ENCODE measurements at regions not wholly inside any gene's neighbourhood (a gene's known extent, or its start where the extent isn't known, plus 50 kb on each side); places are given as distances from the start of the nearest gene placed in this dataset.
"Not testable (repeated sequence)": the region's sequence is repeated elsewhere in the genome, so short reads cannot be mapped to it uniquely, and the experiment has no call there.

GRCh38 chr2:118584062-118584749 lies 263.2 kb downstream of the EN1 start:
- no peak overlapping the region for H3K4me3 ChIP-seq (ENCODE audit: control insufficient read depth, low read depth, low read length)
- TF ChIP-seq CTCF (IDR thresholded peaks at IDR 0.05; ENCODE audit: control insufficient read depth, insufficient read depth, low read depth, low read length, missing control alignments): no peak
- DNase-seq (ENCODE audit: low read depth): no peak

GRCh38 chr2:118582058-118582457 lies 265.4 kb downstream of the EN1 start:
- no peak for DNase-seq (ENCODE audit: low read depth)
- no peak for TF ChIP-seq CTCF (IDR thresholded peaks at IDR 0.05; ENCODE audit: control insufficient read depth, insufficient read depth, low read depth, low read length, missing control alignments)
- H3K4me3 ChIP-seq (ENCODE audit: control insufficient read depth, low read depth, low read length): no peak overlapping the region

GRCh38 chr2:118580651-118581050 lies 266.8 kb downstream of the EN1 start:
- peak; percentile 20 for DNase-seq (ENCODE audit: low read depth)
- H3K4me3 ChIP-seq (ENCODE audit: control insufficient read depth, low read depth, low read length): no peak overlapping the region
- TF ChIP-seq CTCF (IDR thresholded peaks at IDR 0.05; ENCODE audit: control insufficient read depth, insufficient read depth, low read depth, low read length, missing control alignments): no peak

- no peak for TF ChIP-seq CTCF (IDR thresholded peaks at IDR 0.05; ENCODE audit: control insufficient read depth, insufficient read depth, low read depth, low read length, missing control alignments)
- no peak for DNase-seq (ENCODE audit: low read depth)
- no peak overlapping the region for H3K4me3 ChIP-seq (ENCODE audit: control insufficient read depth, low read depth, low read length)
Observed at GRCh38 chr2:118580107-118580506, 267.3 kb downstream of the EN1 start.

- no peak overlapping the region for H3K4me3 ChIP-seq (ENCODE audit: control insufficient read depth, low read depth, low read length)
- no peak for TF ChIP-seq CTCF (IDR thresholded peaks at IDR 0.05; ENCODE audit: control insufficient read depth, insufficient read depth, low read depth, low read length, missing control alignments)
- no peak for DNase-seq (ENCODE audit: low read depth)
Observed at GRCh38 chr2:118577202-118577601, 270.2 kb downstream of the EN1 start.

- H3K4me3 ChIP-seq (ENCODE audit: control insufficient read depth, low read depth, low read length): no peak overlapping the region
- DNase-seq (ENCODE audit: low read depth): no peak
- TF ChIP-seq CTCF (IDR thresholded peaks at IDR 0.05; ENCODE audit: control insufficient read depth, insufficient read depth, low read depth, low read length, missing control alignments): no peak
Observed at GRCh38 chr2:118576109-118576855, 271.2 kb downstream of the EN1 start.

- H3K4me3 ChIP-seq (ENCODE audit: control insufficient read depth, low read depth, low read length); DNase-seq (ENCODE audit: low read depth): not testable (repeated sequence)
Observed at GRCh38 chr2:118572380-118572779, 275.1 kb downstream of the EN1 start.

Measured in AG09309 (cell line).